ENCODE measurements at regions not wholly inside any gene's neighbourhood (a gene's known extent, or its start where the extent isn't known, plus 50 kb on each side); places are given as distances from the start of the nearest gene placed in this dataset.

DNA sequence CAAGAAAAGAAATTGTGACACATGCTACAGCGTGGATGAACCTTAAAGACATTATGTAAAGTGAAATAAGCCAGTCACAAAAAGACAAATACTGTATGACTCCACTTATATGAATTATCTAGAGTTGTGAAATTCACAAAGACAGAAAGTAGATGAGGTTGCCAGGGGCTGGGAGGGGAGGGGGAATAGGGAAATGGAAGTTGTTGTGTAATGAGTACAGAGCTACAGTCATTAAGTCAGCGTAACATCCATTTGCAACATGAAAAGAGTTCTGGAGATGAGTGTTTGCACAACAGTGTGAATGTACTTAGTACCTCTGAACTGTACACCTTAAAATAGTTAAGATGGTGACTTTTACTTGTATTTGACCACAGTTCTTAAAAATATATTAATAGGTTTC is 112.1 kb upstream of the CDK1 start:
- TF ChIP-seq CTCF (conservative IDR thresholded peaks at IDR 0.05; ENCODE audit: low read depth, low read length) (no peak), EZH2phosphoT487 (IDR thresholded peaks at IDR 0.05; ENCODE audit: borderline replicate concordance, low read length) (no peak), EZH2 (IDR thresholded peaks at IDR 0.05; ENCODE audit: low read length, unreplicated experiment) (no peak)

Measured in PC-3 (cell line).